CD4-positive, alpha-beta T cell treated with Interleukin-6 at 100 ng/mL for 8 hours (primary cell): ENCODE measurements at regions not wholly inside any gene's neighbourhood (a gene's known extent, or its start where the extent isn't known, plus 50 kb on each side); places are given as distances from the start of the nearest gene placed in this dataset.
A peak's percentile ranks its signal among the peaks of the same experiment; 100 is the strongest.

ENCODE experiments used
- DNase-seq: peaks from one replicate; pipeline ENCODE4 v3.0.0-alpha.2; 2020; ENCODE audit warnings: mixed read lengths, low spot score

- no peak for DNase-seq
Measured at GRCh38 chrX:13102636-13103035, 58.2 kb upstream of the FAM9C start.

DNA sequence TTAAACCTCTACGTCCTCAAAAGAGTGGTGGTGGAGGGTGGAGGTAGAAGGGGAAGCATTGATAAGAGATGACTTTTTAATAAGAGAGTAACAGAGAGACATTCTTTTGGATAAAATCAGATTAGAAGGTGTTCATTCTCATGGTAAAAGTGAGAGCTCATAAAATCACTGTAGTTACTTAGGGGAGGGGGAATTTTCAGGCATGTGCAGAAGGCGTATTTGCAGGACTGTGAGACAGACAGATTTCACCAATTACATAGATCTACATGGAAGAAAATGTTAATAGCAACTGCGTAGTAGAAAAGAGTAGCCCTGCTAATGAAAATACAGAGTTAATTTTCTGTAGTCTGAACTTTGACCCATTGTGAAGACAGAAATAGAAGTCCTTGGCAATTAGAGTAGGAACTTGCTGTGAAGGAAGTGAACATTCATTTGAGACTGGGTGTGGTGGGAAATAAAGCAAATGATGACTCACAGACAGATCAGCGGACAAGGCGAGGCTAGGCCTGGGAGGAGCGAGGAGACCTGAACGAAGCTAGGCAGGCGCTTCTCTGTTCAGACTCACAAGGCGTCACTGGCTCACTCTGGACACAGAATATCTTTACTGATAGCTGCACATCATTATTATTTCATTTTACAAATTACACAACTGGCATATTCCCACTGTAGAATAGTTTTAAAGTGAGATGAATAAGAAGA, 57.2 kb upstream of the FAM9C start:
- peak; percentile 63 for DNase-seq

DNA sequence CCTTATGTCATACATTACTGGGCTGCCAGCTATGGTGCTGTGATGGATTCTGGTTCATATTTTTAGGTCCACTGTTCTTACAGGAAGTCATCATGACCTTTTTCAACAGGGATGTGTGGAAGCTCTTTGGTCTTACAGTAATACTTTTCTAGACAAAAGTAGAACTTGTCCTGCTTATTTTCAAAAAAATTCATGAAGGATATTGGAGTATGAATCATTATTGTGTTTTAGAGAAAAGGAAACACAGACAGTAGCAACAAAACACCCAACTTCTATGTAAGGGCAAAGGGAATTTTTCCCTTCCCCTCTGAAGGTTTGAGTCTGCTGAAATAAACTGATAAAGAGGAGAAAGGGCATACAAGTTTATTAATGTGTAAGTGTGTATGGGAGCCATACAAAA, 54.7 kb upstream of the FAM9C start:
- no peak for DNase-seq

DNA sequence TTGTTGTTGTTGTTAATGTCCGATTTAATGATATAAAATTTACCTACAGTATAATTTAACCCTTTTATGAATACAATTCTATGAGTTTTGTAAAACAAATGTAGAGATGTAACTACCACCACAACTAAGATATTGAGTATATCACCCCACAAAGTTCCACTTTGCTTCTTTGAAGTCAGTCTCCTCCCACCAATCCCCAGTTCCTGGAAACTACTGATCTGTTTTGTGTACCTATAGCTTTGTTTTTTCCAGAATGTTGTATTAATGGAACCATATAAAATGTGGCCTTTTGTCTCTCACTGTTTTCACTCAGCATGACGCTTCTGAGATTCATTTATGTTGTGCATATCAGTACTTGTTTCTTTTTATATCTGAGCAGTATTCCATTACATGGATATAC, 52.3 kb upstream of the FAM9C start:
- DNase-seq = no peak

GRCh38 chrX:13094828-13095341, 50.5 kb upstream of the FAM9C start:
- DNase-seq = no peak

- DNase-seq = no peak
Measured at GRCh38 chrX:13094374-13094773, 50.0 kb upstream of the FAM9C start.
